ENCODE measurements at regions not wholly inside any gene's neighbourhood (a gene's known extent, or its start where the extent isn't known, plus 50 kb on each side); places are given as distances from the start of the nearest gene placed in this dataset.

- no peaks in the 10 kb centered on the region for H3K9me3 ChIP-seq (ENCODE audit: control insufficient read depth in 1 of 2, insufficient read depth in 1 of 2, low read depth in 1 of 2, low read length in 2 of 2)
- H3K27me3 ChIP-seq (ENCODE audit: insufficient read depth, low read length): no peaks in the 10 kb centered on the region
- no peak overlapping the region for H3K27ac ChIP-seq (ENCODE audit: low read depth, low read length)
- no peaks in the 10 kb centered on the region for H3K79me2 ChIP-seq (ENCODE audit: insufficient read depth, low read length)
- ATAC-seq: no peak
- TF ChIP-seq FOSL1 (IDR thresholded peaks at IDR 0.05; ENCODE audit: low read depth): no peak
- no peak for TF ChIP-seq EGR1 (IDR thresholded peaks at IDR 0.05; ENCODE audit: low read depth)
- TF ChIP-seq SIN3A (IDR thresholded peaks at IDR 0.05; ENCODE audit: low read depth): no peak
- no peak for TF ChIP-seq ELF1 (IDR thresholded peaks at IDR 0.05; ENCODE audit: borderline replicate concordance, low read depth)
- no peak for TF ChIP-seq YY1 (IDR thresholded peaks at IDR 0.05; ENCODE audit: extremely low read depth, insufficient replicate concordance, low read depth, low read length)
- TF ChIP-seq ZNF274 (IDR thresholded peaks at IDR 0.05; ENCODE audit: low read depth, low read length): no peak
- no peak for TF ChIP-seq ZFX (IDR thresholded peaks at IDR 0.05)
- TF ChIP-seq REST (IDR thresholded peaks at IDR 0.05; ENCODE audit: low read depth): no peak
- no peak for TF ChIP-seq JUND (IDR thresholded peaks at IDR 0.05)
- no peak for TF ChIP-seq CBX3 (IDR thresholded peaks at IDR 0.05; ENCODE audit: low read depth)
- no peak overlapping the region for H3K9ac ChIP-seq (ENCODE audit: low read length)
- BruUV-seq (replicated peaks): no TSS peak
- H3K4me1 ChIP-seq (ENCODE audit: control insufficient read depth in 1 of 2, insufficient read depth in 2 of 2, low read length in 2 of 2): no peaks in the 10 kb centered on the region
- POLR2A ChIA-PET: no interaction called here
- RAD21 ChIA-PET (ENCODE audit: low non-redundant PET in 1 of 2, low total read pairs in 2 of 2, uncharacterized antibody in 2 of 2, unreplicated experiment in 2 of 2): no interaction called here
- no peaks in the 10 kb centered on the region for H3K36me3 ChIP-seq (ENCODE audit: control insufficient read depth in 1 of 2, insufficient read depth in 2 of 2, low read length in 2 of 2)
- H3K4me2 ChIP-seq (ENCODE audit: low read length): no peak overlapping the region
- no peak overlapping the region for H3K4me3 ChIP-seq (replicated peaks in 1 of 2; ENCODE audit: low read depth in 1 of 2, low read length in 2 of 2)
- H2AFZ ChIP-seq (ENCODE audit: low read depth, low read length, poor library complexity, severe bottlenecking): no peak overlapping the region
- DNase-seq (ENCODE audit: low read depth, low spot score): no peak
- CTCF ChIA-PET: no interaction called here
- intact Hi-C loops (cut with micrococcal nuclease): no loop called here
- no peaks in the 10 kb centered on the region for H4K20me1 ChIP-seq (ENCODE audit: insufficient read depth)
- H3K9me2 ChIP-seq (ENCODE audit: insufficient read depth): no peaks in the 10 kb centered on the region
Observed at GRCh38 chrX:39667736-39668482, 429.8 kb downstream of the BCOR start.

Measured in HCT116 (cell line).